ENCODE measurements at regions not wholly inside any gene's neighbourhood (a gene's known extent, or its start where the extent isn't known, plus 50 kb on each side); places are given as distances from the start of the nearest gene placed in this dataset.

- Histone ChIP-seq H3K27ac (ENCODE audit: low read length) (no peak overlapping the region), H3K4me1 (ENCODE audit: control insufficient read depth, insufficient read depth, low read length) (no peaks in the 10 kb centered on the region), H3K27me3 (ENCODE audit: control insufficient read depth in 1 of 2, insufficient read depth in 2 of 2, low read length in 2 of 2) (no peaks in the 10 kb centered on the region), H3K9ac (ENCODE audit: low read length in 2 of 2) (no peak overlapping the region), H3K4me3 (ENCODE audit: low read length in 2 of 2) (no peak overlapping the region), H3K36me3 (ENCODE audit: control insufficient read depth in 2 of 2, insufficient read depth in 2 of 2, low read length in 2 of 2) (no peaks in the 10 kb centered on the region), H3K9me3 (ENCODE audit: control insufficient read depth in 2 of 2, low read length in 2 of 2) (no peaks in the 10 kb centered on the region)
Observed at GRCh38 chr3:144391236-144391635, 419.6 kb downstream of the DIPK2A start.

GRCh38 chr3:144394032-144394431 lies 422.4 kb downstream of the DIPK2A start:
- no peaks in the 10 kb centered on the region for H3K4me1 ChIP-seq (ENCODE audit: control insufficient read depth, insufficient read depth, low read length)
- no peak overlapping the region for H3K27ac ChIP-seq (ENCODE audit: low read length)
- no peaks in the 10 kb centered on the region for H3K9me3 ChIP-seq (ENCODE audit: control insufficient read depth in 2 of 2, low read length in 2 of 2)
- no peaks in the 10 kb centered on the region for H3K27me3 ChIP-seq (ENCODE audit: control insufficient read depth in 1 of 2, insufficient read depth in 2 of 2, low read length in 2 of 2)
- no peak overlapping the region for H3K4me3 ChIP-seq (ENCODE audit: low read length in 2 of 2)
- H3K36me3 ChIP-seq (ENCODE audit: control insufficient read depth in 2 of 2, insufficient read depth in 2 of 2, low read length in 2 of 2) = no peaks in the 10 kb centered on the region
- no peak overlapping the region for H3K9ac ChIP-seq (ENCODE audit: low read length in 2 of 2)

- H3K9me3 ChIP-seq (ENCODE audit: control insufficient read depth in 2 of 2, low read length in 2 of 2) = no peaks in the 10 kb centered on the region
- H3K27me3 ChIP-seq (ENCODE audit: control insufficient read depth in 1 of 2, insufficient read depth in 2 of 2, low read length in 2 of 2) = no peaks in the 10 kb centered on the region
- no peak overlapping the region for H3K27ac ChIP-seq (ENCODE audit: low read length)
- no peaks in the 10 kb centered on the region for H3K4me1 ChIP-seq (ENCODE audit: control insufficient read depth, insufficient read depth, low read length)
- H3K9ac ChIP-seq (ENCODE audit: low read length in 2 of 2) = no peak overlapping the region
- no peak overlapping the region for H3K4me3 ChIP-seq (ENCODE audit: low read length in 2 of 2)
- no peaks in the 10 kb centered on the region for H3K36me3 ChIP-seq (ENCODE audit: control insufficient read depth in 2 of 2, insufficient read depth in 2 of 2, low read length in 2 of 2)
Observed at GRCh38 chr3:144402430-144402829, 430.8 kb downstream of the DIPK2A start.

- Histone ChIP-seq H3K9me3 (ENCODE audit: control insufficient read depth in 2 of 2, low read length in 2 of 2) (no peaks in the 10 kb centered on the region), H3K27ac (ENCODE audit: low read length) (no peak overlapping the region)
Observed at GRCh38 chr3:144403040-144403457, 431.4 kb downstream of the DIPK2A start.

GRCh38 chr3:144407335-144407734 lies 435.7 kb downstream of the DIPK2A start:
- Histone ChIP-seq H3K4me3 (ENCODE audit: low read length in 2 of 2) (no peak overlapping the region), H3K9ac (ENCODE audit: low read length in 2 of 2) (no peak overlapping the region), H3K4me1 (ENCODE audit: control insufficient read depth, insufficient read depth, low read length) (no peaks in the 10 kb centered on the region), H3K27ac (ENCODE audit: low read length) (no peak overlapping the region), H3K36me3 (ENCODE audit: control insufficient read depth in 2 of 2, insufficient read depth in 2 of 2, low read length in 2 of 2) (no peaks in the 10 kb centered on the region), H3K27me3 (ENCODE audit: control insufficient read depth in 1 of 2, insufficient read depth in 2 of 2, low read length in 2 of 2) (no peaks in the 10 kb centered on the region), H3K9me3 (ENCODE audit: control insufficient read depth in 2 of 2, low read length in 2 of 2) (no peaks in the 10 kb centered on the region)

More at GRCh38 chr3:144403040-144403457, 431.4 kb downstream of the DIPK2A start:
- Histone ChIP-seq H3K4me1 (ENCODE audit: control insufficient read depth, insufficient read depth, low read length) (no peaks in the 10 kb centered on the region), H3K36me3 (ENCODE audit: control insufficient read depth in 2 of 2, insufficient read depth in 2 of 2, low read length in 2 of 2) (no peaks in the 10 kb centered on the region), H3K9ac (ENCODE audit: low read length in 2 of 2) (no peak overlapping the region), H3K4me3 (ENCODE audit: low read length in 2 of 2) (no peak overlapping the region), H3K27me3 (ENCODE audit: control insufficient read depth in 1 of 2, insufficient read depth in 2 of 2, low read length in 2 of 2) (no peaks in the 10 kb centered on the region)

- Histone ChIP-seq H3K4me3 (ENCODE audit: low read length in 2 of 2) (no peak overlapping the region), H3K27ac (ENCODE audit: low read length) (no peak overlapping the region), H3K27me3 (ENCODE audit: control insufficient read depth in 1 of 2, insufficient read depth in 2 of 2, low read length in 2 of 2) (no peaks in the 10 kb centered on the region), H3K4me1 (ENCODE audit: control insufficient read depth, insufficient read depth, low read length) (no peaks in the 10 kb centered on the region), H3K9me3 (ENCODE audit: control insufficient read depth in 2 of 2, low read length in 2 of 2) (no peaks in the 10 kb centered on the region), H3K36me3 (ENCODE audit: control insufficient read depth in 2 of 2, insufficient read depth in 2 of 2, low read length in 2 of 2) (no peaks in the 10 kb centered on the region), H3K9ac (ENCODE audit: low read length in 2 of 2) (no peak overlapping the region)
Observed at GRCh38 chr3:144409319-144409718, 437.7 kb downstream of the DIPK2A start.

GRCh38 chr3:144413068-144413467 lies 441.4 kb downstream of the DIPK2A start:
- no peaks in the 10 kb centered on the region for H3K36me3 ChIP-seq (ENCODE audit: control insufficient read depth in 2 of 2, insufficient read depth in 2 of 2, low read length in 2 of 2)
- no peak overlapping the region for H3K4me3 ChIP-seq (ENCODE audit: low read length in 2 of 2)
- H3K9me3 ChIP-seq (ENCODE audit: control insufficient read depth in 2 of 2, low read length in 2 of 2) = no peaks in the 10 kb centered on the region
- no peak overlapping the region for H3K27ac ChIP-seq (ENCODE audit: low read length)
- no peaks in the 10 kb centered on the region for H3K4me1 ChIP-seq (ENCODE audit: control insufficient read depth, insufficient read depth, low read length)
- H3K9ac ChIP-seq (ENCODE audit: low read length in 2 of 2) = no peak overlapping the region
- H3K27me3 ChIP-seq (ENCODE audit: control insufficient read depth in 1 of 2, insufficient read depth in 2 of 2, low read length in 2 of 2) = no peaks in the 10 kb centered on the region

- Histone ChIP-seq H3K4me3 (ENCODE audit: low read length in 2 of 2) (no peak overlapping the region), H3K27me3 (ENCODE audit: control insufficient read depth in 1 of 2, insufficient read depth in 2 of 2, low read length in 2 of 2) (no peaks in the 10 kb centered on the region), H3K27ac (ENCODE audit: low read length) (no peak overlapping the region), H3K9ac (ENCODE audit: low read length in 2 of 2) (no peak overlapping the region), H3K36me3 (ENCODE audit: control insufficient read depth in 2 of 2, insufficient read depth in 2 of 2, low read length in 2 of 2) (no peaks in the 10 kb centered on the region), H3K4me1 (ENCODE audit: control insufficient read depth, insufficient read depth, low read length) (no peaks in the 10 kb centered on the region), H3K9me3 (ENCODE audit: control insufficient read depth in 2 of 2, low read length in 2 of 2) (no peaks in the 10 kb centered on the region)
Observed at GRCh38 chr3:144415492-144415891, 443.9 kb downstream of the DIPK2A start.

- H3K27me3 ChIP-seq (ENCODE audit: control insufficient read depth in 1 of 2, insufficient read depth in 2 of 2, low read length in 2 of 2) = no peaks in the 10 kb centered on the region
- no peak overlapping the region for H3K9ac ChIP-seq (ENCODE audit: low read length in 2 of 2)
- no peak overlapping the region for H3K4me3 ChIP-seq (ENCODE audit: low read length in 2 of 2)
- H3K36me3 ChIP-seq (ENCODE audit: control insufficient read depth in 2 of 2, insufficient read depth in 2 of 2, low read length in 2 of 2) = no peaks in the 10 kb centered on the region
- no peak overlapping the region for H3K27ac ChIP-seq (ENCODE audit: low read length)
- no peaks in the 10 kb centered on the region for H3K4me1 ChIP-seq (ENCODE audit: control insufficient read depth, insufficient read depth, low read length)
- no peaks in the 10 kb centered on the region for H3K9me3 ChIP-seq (ENCODE audit: control insufficient read depth in 2 of 2, low read length in 2 of 2)
Observed at GRCh38 chr3:144424606-144425005, 453.0 kb downstream of the DIPK2A start.

- Histone ChIP-seq H3K9ac (ENCODE audit: low read length in 2 of 2) (no peak overlapping the region), H3K27me3 (ENCODE audit: control insufficient read depth in 1 of 2, insufficient read depth in 2 of 2, low read length in 2 of 2) (no peaks in the 10 kb centered on the region), H3K4me3 (ENCODE audit: low read length in 2 of 2) (no peak overlapping the region), H3K9me3 (ENCODE audit: control insufficient read depth in 2 of 2, low read length in 2 of 2) (no peaks in the 10 kb centered on the region), H3K36me3 (ENCODE audit: control insufficient read depth in 2 of 2, insufficient read depth in 2 of 2, low read length in 2 of 2) (no peaks in the 10 kb centered on the region), H3K27ac (ENCODE audit: low read length) (no peak overlapping the region), H3K4me1 (ENCODE audit: control insufficient read depth, insufficient read depth, low read length) (no peaks in the 10 kb centered on the region)
Observed at GRCh38 chr3:144426366-144426765, 454.7 kb downstream of the DIPK2A start.

- Histone ChIP-seq H3K27me3 (ENCODE audit: control insufficient read depth in 1 of 2, insufficient read depth in 2 of 2, low read length in 2 of 2) (no peaks in the 10 kb centered on the region), H3K4me3 (ENCODE audit: low read length in 2 of 2) (no peak overlapping the region), H3K36me3 (ENCODE audit: control insufficient read depth in 2 of 2, insufficient read depth in 2 of 2, low read length in 2 of 2) (no peaks in the 10 kb centered on the region), H3K9me3 (ENCODE audit: control insufficient read depth in 2 of 2, low read length in 2 of 2) (no peaks in the 10 kb centered on the region), H3K27ac (ENCODE audit: low read length) (no peak overlapping the region), H3K4me1 (ENCODE audit: control insufficient read depth, insufficient read depth, low read length) (no peaks in the 10 kb centered on the region), H3K9ac (ENCODE audit: low read length in 2 of 2) (no peak overlapping the region)
Observed at GRCh38 chr3:144426967-144427366, 455.3 kb downstream of the DIPK2A start.

Data from stomach smooth muscle (tissue), 2 donors.